ENCODE measurements at regions not wholly inside any gene's neighbourhood (a gene's known extent, or its start where the extent isn't known, plus 50 kb on each side); places are given as distances from the start of the nearest gene placed in this dataset.

DNA sequence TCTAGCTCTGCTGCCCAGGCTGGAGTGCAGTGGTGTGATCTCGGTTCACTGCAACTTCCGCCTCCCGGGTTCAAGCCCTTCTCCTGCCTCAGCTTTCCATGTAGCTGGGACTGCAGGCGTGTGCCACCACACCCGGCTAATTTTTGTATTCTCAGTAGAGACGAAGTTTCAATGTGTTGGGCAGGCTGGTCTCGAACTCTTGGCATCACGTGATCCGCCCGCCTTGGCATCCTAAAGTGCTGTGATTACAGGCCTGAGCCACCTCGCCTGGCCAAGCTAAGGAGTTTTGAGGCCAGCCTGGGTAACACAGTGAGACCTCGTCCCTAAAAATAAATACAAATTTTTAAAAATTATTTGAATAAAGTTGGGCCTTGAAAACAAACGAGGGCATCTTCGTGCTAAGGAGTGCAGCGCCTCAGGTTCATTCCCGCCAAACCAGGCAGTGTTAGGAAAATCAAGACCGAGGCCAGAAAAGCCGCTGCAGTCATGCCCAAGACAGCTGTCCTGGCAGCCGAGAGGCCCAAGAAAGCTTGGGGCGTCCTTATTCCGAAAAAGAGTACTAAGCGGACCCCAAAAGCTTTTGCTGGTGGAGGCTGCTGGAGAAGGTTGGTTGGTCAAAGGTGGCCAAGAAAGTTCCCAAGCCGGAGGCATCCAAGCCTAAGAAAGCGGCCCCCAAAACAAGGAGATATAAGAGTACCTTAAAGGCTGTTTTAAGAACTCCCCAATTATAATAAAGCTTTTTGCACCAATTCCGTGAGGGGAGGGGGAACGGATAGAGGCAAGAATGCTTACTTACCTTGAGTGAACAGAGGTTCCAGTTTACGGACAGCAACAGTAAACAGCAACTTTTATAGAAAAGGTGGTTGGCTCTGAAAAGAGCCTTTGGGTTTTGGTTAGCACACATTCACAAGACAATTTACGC is 109.0 kb downstream of the HFE start:
- no peak for TF ChIP-seq EZH2 (IDR thresholded peaks at IDR 0.05; ENCODE audit: borderline replicate concordance, low read length)
- TF ChIP-seq CTCF (conservative IDR thresholded peaks at IDR 0.05 in 1 of 2, IDR thresholded peaks at IDR 0.05 in 1 of 2; ENCODE audit: extremely low read depth in 1 of 2, insufficient read depth in 1 of 2, low read depth in 1 of 2, low read length in 2 of 2), result no peak
